HCT116 (cell line): ENCODE measurements at regions not wholly inside any gene's neighbourhood (a gene's known extent, or its start where the extent isn't known, plus 50 kb on each side); places are given as distances from the start of the nearest gene placed in this dataset.

ENCODE experiments used
- ATAC-seq: fragments of 200-7000 bp; cut with Tn5 transposase; 2 replicates; pipeline ENCODE4 v1.9.1; 2020; ENCODE audit warnings: mild to moderate bottlenecking, moderate library complexity
- BruUV-seq: library from RNA; stranded (reverse); fragments of 400-500 nt; replicated peaks from 2 replicates; lab custom pipeline; 2021; lab: Mats Ljungman, UMichigan
- CTCF ChIA-PET: fragments of 300-600 bp; sonication (Branson Sonifier 250); formaldehyde crosslinking; loops from one replicate; lab custom pipeline; 2021; ENCODE audit warnings: antibody characterized with exemption; lab: Charles Lee
- POLR2A ChIA-PET: fragments of 300-600, 350-600 bp; sonication (Branson Sonifier 250); formaldehyde crosslinking; loops from one replicate; lab custom pipeline; 2021; ENCODE audit warnings: antibody characterized with exemption; lab: Charles Lee
- RAD21 ChIA-PET, 2 experiments: fragments of 300-600 bp; sonication (Branson Sonifier 250); formaldehyde crosslinking; loops; one replicate each; lab custom pipeline; 2023; ENCODE audit warnings: low total read pairs in 2 of 2; ENCODE audit not compliant: uncharacterized antibody in 2 of 2, unreplicated experiment in 2 of 2, low non-redundant PET in 1 of 2; lab: Charles Lee
- DNase-seq: peaks from one replicate; pipeline ENCODE4 v3.0.0-alpha.2; 2010; ENCODE audit warnings: low read depth, low spot score
- H2AFZ ChIP-seq: fragments of 200-600 bp; shearing (Covaris generic), sonication (generic); 2 replicates; pipeline ENCODE4 v1.6.1; 2017; ENCODE audit warnings: low read depth, mixed run types, mixed read lengths, antibody characterized with exemption, low read length; ENCODE audit not compliant: poor library complexity, severe bottlenecking
- H3K27ac ChIP-seq: 2 replicates; pipeline ENCODE4 v1.5.1; 2012; ENCODE audit warnings: low read depth, low read length
- H3K27me3 ChIP-seq: fragments of 200-600 bp; sonication (generic); 2 replicates; pipeline ENCODE4 v1.6.1; 2016; ENCODE audit warnings: mixed run types, low read length, mixed read lengths; ENCODE audit not compliant: insufficient read depth
- H3K36me3 ChIP-seq, 2 experiments: fragments of 200-500 bp in 1 of 2; fragments of 200-600 bp in 1 of 2; sonication (Bioruptor generic) in 1 of 2; sonication (generic) in 1 of 2; 2 replicates each; pipeline versions ENCODE4 v1.5.1 to v1.6.1; 2014 to 2016; ENCODE audit warnings: low read length in 2 of 2, inconsistent platforms in 1 of 2, mixed read lengths in 1 of 2, mixed run types in 1 of 2; ENCODE audit not compliant: insufficient read depth in 2 of 2, control insufficient read depth in 1 of 2
- H3K4me1 ChIP-seq, 2 experiments: fragments of 200-600 bp in 1 of 2; sonication (generic) in 1 of 2; 2 replicates each; pipeline versions ENCODE4 v1.5.1 to v1.6.1; 2012 to 2017; ENCODE audit warnings: low read length in 2 of 2, inconsistent platforms in 1 of 2, mild to moderate bottlenecking in 1 of 2, mixed read lengths in 1 of 2, mixed run types in 1 of 2, moderate library complexity in 1 of 2; ENCODE audit not compliant: insufficient read depth in 2 of 2, control insufficient read depth in 1 of 2
- H3K4me2 ChIP-seq: fragments of 200-600 bp; sonication (generic); 2 replicates; pipeline ENCODE4 v1.6.1; 2017; ENCODE audit warnings: mixed run types, low read length, mixed read lengths
- H3K4me3 ChIP-seq, 2 experiments: fragments of 200-600 bp in 1 of 2; sonication (generic) in 1 of 2; replicated peaks in 1 of 2; 2 replicates each; pipeline ENCODE4 v1.5.1; 2011 to 2016; ENCODE audit warnings: low read length in 2 of 2, control low read depth in 1 of 2, low read depth in 1 of 2, mild to moderate bottlenecking in 1 of 2, mixed read lengths in 1 of 2, mixed run types in 1 of 2
- H3K79me2 ChIP-seq: fragments of 200-600 bp; sonication (generic); 2 replicates; pipeline ENCODE4 v1.6.1; 2017; ENCODE audit warnings: mild to moderate bottlenecking, mixed run types, low read length, moderate library complexity, mixed read lengths; ENCODE audit not compliant: insufficient read depth
- H3K9ac ChIP-seq: fragments of 200-600 bp; sonication (generic); 2 replicates; pipeline ENCODE4 v1.6.1; 2016; ENCODE audit warnings: low read length, mixed read lengths
- H3K9me2 ChIP-seq: fragments of 200-600 bp; sonication (generic), shearing (Covaris generic); 2 replicates; pipeline ENCODE4 v1.6.1; 2017; ENCODE audit warnings: mixed run types, mild to moderate bottlenecking, moderate library complexity; ENCODE audit not compliant: insufficient read depth
- H3K9me3 ChIP-seq, 2 experiments: fragments of 200-500 bp in 1 of 2; fragments of 200-600 bp in 1 of 2; sonication (Bioruptor generic) in 1 of 2; sonication (generic) in 1 of 2; 2 replicates each; pipeline ENCODE4 v1.6.1; 2014 to 2017; ENCODE audit warnings: low read length in 2 of 2, mixed read lengths in 2 of 2, inconsistent platforms in 1 of 2, low read depth in 1 of 2, mild to moderate bottlenecking in 1 of 2, mixed run types in 1 of 2, moderate library complexity in 1 of 2; ENCODE audit not compliant: control insufficient read depth in 1 of 2, insufficient read depth in 1 of 2
- H4K20me1 ChIP-seq: fragments of 200-600 bp; sonication (generic), shearing (Covaris generic); 2 replicates; pipeline ENCODE4 v1.6.1; 2017; ENCODE audit warnings: mixed run types, mild to moderate bottlenecking, moderate library complexity; ENCODE audit not compliant: insufficient read depth
- CBX3 ChIP-seq: IDR thresholded peaks from 2 replicates; pipeline ENCODE4 v1.6.1; 2012; ENCODE audit warnings: low read depth
- EGR1 ChIP-seq: IDR thresholded peaks from 2 replicates; pipeline ENCODE4 v1.6.1; 2012; ENCODE audit warnings: low read depth
- ELF1 ChIP-seq: IDR thresholded peaks from 2 replicates; pipeline ENCODE4 v1.6.1; 2012; ENCODE audit warnings: low read depth, borderline replicate concordance
- EZH2phosphoT487 ChIP-seq: fragments of 200-600 bp; IDR thresholded peaks from 2 replicates; pipeline ENCODE4 v1.6.1; 2018; ENCODE audit warnings: antibody characterized with exemption, borderline replicate concordance
- JUND ChIP-seq: IDR thresholded peaks from 2 replicates; pipeline ENCODE4 v1.6.1; 2012
- MAX ChIP-seq: IDR thresholded peaks from 2 replicates; pipeline ENCODE4 v1.6.1; 2012
- REST ChIP-seq: IDR thresholded peaks from 2 replicates; pipeline ENCODE4 v1.6.1; 2012; ENCODE audit warnings: low read depth
- SP1 ChIP-seq: IDR thresholded peaks from 2 replicates; pipeline ENCODE4 v1.6.1; 2012; ENCODE audit warnings: low read depth
- SRF ChIP-seq: IDR thresholded peaks from 2 replicates; pipeline ENCODE4 v1.6.1; 2012; ENCODE audit warnings: low read depth
- TCF7L2 ChIP-seq: IDR thresholded peaks from 2 replicates; pipeline ENCODE4 v1.7.0; 2011; ENCODE audit warnings: borderline replicate concordance, inconsistent platforms; ENCODE audit not compliant: insufficient read depth, insufficient read length; ENCODE audit errors: extremely low read depth
- YY1 ChIP-seq: IDR thresholded peaks from 2 replicates; pipeline ENCODE4 v1.6.1; 2011; ENCODE audit warnings: low read length, low read depth, moderate library complexity, mild to moderate bottlenecking; ENCODE audit not compliant: insufficient replicate concordance; ENCODE audit errors: extremely low read depth
- ZBTB33 ChIP-seq: IDR thresholded peaks from 2 replicates; pipeline ENCODE4 v1.6.1; 2011; ENCODE audit warnings: mild to moderate bottlenecking, low read length, moderate library complexity; ENCODE audit not compliant: insufficient replicate concordance; ENCODE audit errors: extremely low read depth
- ZNF274 ChIP-seq: fragments of 200-500 bp; sonication (Bioruptor generic); IDR thresholded peaks from 2 replicates; pipeline ENCODE4 v1.6.1; 2014; ENCODE audit warnings: mild to moderate bottlenecking, low read depth, low read length, inconsistent platforms
- intact Hi-C: fragments of 100-400 bp; cut with micrococcal nuclease; formaldehyde crosslinking; loops from 2 replicates; pipeline ENCODE4 v1.10.0; 2022

- Histone ChIP-seq H4K20me1 (no peaks in the 10 kb centered on the region), H2AFZ (no peak overlapping the region), H3K4me3 (no peak overlapping the region), H3K79me2 (no peaks in the 10 kb centered on the region), H3K27me3 (no peaks in the 10 kb centered on the region), H3K4me2 (no peak overlapping the region), H3K4me1 (no peaks in the 10 kb centered on the region), H3K9me3 (no peaks in the 10 kb centered on the region), H3K9ac (no peak overlapping the region), H3K27ac (no peak overlapping the region), H3K36me3 (no peaks in the 10 kb centered on the region), H3K9me2 (no peaks in the 10 kb centered on the region)
- POLR2A ChIA-PET = no interaction called here
- ATAC-seq (no peak), DNase-seq (no peak)
- TF ChIP-seq TCF7L2 = no peak
- TF ChIP-seq EGR1 = no peak
- no peak for TF ChIP-seq SP1
- no peak for TF ChIP-seq ZNF274
- TF ChIP-seq EZH2phosphoT487 = no peak
- no peak for TF ChIP-seq CBX3
- no peak for TF ChIP-seq REST
- no peak for TF ChIP-seq ELF1
- TF ChIP-seq JUND = no peak
- no peak for TF ChIP-seq ZBTB33
- no peak for TF ChIP-seq SRF
- no peak for TF ChIP-seq YY1
- no peak for TF ChIP-seq MAX
- CTCF ChIA-PET = no interaction called here
- no TSS peak for BruUV-seq
- RAD21 ChIA-PET = no interaction called here
- intact Hi-C loops = no loop called here
Observed at GRCh38 chr5:87951661-87952060, 317.0 kb downstream of the TMEM161B start.
